ENCODE measurements at regions not wholly inside any gene's neighbourhood (a gene's known extent, or its start where the extent isn't known, plus 50 kb on each side); places are given as distances from the start of the nearest gene placed in this dataset.
A peak's percentile ranks its signal among the peaks of the same experiment; 100 is the strongest.

DNA sequence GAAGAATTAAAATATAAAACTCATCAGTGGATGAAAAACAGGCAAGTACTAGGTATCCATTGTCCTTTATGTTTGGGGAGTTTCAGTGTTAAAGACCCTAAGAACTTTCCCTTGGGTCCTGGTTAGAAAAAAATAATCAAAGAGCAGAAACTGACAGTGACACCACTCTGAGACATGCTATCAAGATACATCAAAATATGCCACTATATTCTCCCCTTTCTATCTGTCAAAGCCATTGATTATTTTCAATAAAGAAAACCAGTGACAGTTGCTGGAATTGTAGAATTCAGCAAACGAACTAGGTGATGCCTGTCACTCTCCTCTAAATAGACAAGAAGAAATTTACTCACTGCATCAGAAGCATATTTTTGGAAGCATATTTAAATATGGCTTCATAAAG lies 496.7 kb upstream of the CFAP20DC start:
- no peak for DNase-seq (ENCODE audit: low read depth, low spot score)

DNA sequence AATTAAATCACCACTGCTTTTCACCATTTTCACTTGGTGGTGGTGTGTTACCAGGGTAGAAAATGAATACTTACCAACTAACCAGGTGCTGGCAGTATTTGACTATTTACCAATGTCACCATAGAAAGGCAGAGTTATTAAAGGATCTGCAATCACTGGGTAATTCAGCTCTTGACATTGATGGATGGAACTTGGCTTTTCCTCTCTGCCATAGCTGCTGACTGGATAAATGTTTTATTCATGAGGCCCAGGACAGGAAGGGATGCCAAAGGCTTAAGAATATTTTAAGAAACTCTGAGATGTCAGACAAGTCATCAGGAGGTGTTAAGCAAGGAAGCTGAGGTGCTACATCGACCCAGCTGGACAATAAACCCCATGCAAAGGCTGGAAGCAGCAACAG lies 495.5 kb upstream of the CFAP20DC start:
- DNase-seq (ENCODE audit: low read depth, low spot score): no peak

- DNase-seq (ENCODE audit: low read depth, low spot score): no peak
Observed at GRCh38 chr3:59542276-59542675, 492.5 kb upstream of the CFAP20DC start.

GRCh38 chr3:59540696-59541095 lies 490.9 kb upstream of the CFAP20DC start:
- DNase-seq (ENCODE audit: low read depth, low spot score): no peak

DNA sequence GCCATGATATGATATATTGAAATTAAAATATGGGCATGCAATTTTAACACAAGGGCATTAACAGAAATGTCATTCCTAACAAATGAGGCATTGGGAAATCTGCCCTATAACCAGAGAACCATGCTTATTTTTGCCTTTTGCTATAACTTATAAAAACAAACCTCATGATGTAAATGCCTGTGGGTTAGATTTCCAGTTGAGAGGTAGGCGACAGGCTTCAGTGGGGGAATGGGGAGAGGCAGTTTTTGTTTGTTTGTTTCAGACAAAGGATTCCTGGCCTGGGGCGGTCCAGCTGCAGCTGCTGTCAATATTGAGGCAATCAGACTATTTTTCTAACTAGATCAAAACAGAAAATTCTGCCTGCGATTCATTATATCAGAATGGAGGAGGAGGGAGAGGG lies 490.4 kb upstream of the CFAP20DC start:
- peak; percentile 58 for DNase-seq (ENCODE audit: low read depth, low spot score)

DNA sequence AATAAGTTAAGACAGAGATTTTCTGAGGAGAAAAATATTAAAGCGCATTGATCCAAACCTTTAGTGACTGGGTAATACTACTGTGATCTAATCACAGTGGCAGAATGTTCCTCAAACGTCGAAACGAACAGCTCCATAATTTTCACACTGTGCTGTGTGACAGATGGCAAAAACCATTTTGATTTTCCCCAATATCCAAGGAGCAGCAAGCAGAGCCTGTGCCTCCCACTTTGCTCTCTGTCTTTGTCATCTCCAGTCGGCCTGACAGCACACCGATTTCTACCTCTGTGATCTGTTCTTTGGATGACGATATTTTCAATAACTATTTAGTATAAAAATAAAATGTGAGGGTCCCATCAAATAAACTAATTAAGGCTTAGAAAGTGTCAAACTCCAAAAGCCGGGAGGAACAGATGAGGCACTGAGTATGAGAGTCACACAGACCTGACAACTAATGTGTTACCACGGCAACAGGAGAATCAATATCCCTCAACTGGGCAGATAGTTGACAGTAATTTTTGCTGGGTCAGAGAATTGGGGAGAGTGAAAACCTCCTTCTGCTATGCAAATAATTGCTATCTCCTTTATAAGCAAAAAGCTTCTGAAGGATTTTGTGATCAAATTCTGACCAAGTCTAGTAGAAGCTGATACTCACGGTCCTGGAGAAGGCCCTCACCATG lies 489.1 kb upstream of the CFAP20DC start:
- no peak for DNase-seq (ENCODE audit: low read depth, low spot score)

GRCh38 chr3:59535791-59536221 lies 486.0 kb upstream of the CFAP20DC start:
- DNase-seq (ENCODE audit: low read depth, low spot score): no peak

- no peak for DNase-seq (ENCODE audit: low read depth, low spot score)
Observed at GRCh38 chr3:59531994-59532393, 482.2 kb upstream of the CFAP20DC start.

GRCh38 chr3:59531066-59531745 lies 481.4 kb upstream of the CFAP20DC start:
- no peak for DNase-seq (ENCODE audit: low read depth, low spot score)

GRCh38 chr3:59528251-59528650 lies 478.4 kb upstream of the CFAP20DC start:
- no peak for DNase-seq (ENCODE audit: low read depth, low spot score)

- no peak for DNase-seq (ENCODE audit: low read depth, low spot score)
Observed at GRCh38 chr3:59527493-59527892, 477.7 kb upstream of the CFAP20DC start.

DNA sequence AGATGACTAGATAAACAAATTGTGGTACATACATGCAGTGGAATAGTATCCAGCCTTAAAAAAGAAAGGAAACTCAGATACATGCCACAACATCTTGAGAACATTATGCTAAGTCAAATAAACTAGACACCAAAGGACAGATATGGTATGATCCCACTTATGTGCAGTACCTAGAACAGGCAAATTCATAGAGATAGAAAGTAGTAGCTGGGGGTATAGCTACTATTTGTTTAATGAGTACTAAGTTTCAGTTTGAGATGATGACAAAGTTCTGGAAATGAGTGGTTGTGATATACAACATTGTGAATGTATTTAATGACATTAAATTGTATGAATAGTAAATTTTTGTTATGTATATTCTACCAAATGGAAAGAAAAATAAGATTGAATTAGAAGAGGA lies 477.2 kb upstream of the CFAP20DC start:
- no peak for DNase-seq (ENCODE audit: low read depth, low spot score)

GRCh38 chr3:59522550-59522949 lies 472.7 kb upstream of the CFAP20DC start:
- no peak for DNase-seq (ENCODE audit: low read depth, low spot score)

GRCh38 chr3:59519094-59519493 lies 469.3 kb upstream of the CFAP20DC start:
- DNase-seq (ENCODE audit: low read depth, low spot score): no peak

- no peak for DNase-seq (ENCODE audit: low read depth, low spot score)
Observed at GRCh38 chr3:59518283-59519055, 468.6 kb upstream of the CFAP20DC start.

DNA sequence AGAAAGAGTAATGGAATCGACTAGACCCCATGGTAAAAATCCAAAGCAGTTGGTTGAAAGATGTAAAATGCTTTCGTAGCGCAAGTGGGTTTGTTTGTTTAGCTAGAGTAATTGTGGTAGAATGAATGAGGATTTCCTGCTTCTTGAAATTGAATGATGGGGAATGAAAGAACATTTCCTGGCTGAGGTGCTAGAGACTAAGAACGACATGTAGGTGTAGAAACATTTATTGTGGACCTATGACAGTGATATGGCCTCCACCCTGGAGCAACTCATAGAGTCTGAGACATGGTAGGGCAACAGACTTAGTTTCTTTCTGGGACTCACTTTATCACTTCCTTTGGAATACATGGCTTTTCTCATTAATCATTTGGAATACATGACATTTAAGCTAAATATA lies 467.6 kb upstream of the CFAP20DC start:
- DNase-seq (ENCODE audit: low read depth, low spot score): no peak

DNA sequence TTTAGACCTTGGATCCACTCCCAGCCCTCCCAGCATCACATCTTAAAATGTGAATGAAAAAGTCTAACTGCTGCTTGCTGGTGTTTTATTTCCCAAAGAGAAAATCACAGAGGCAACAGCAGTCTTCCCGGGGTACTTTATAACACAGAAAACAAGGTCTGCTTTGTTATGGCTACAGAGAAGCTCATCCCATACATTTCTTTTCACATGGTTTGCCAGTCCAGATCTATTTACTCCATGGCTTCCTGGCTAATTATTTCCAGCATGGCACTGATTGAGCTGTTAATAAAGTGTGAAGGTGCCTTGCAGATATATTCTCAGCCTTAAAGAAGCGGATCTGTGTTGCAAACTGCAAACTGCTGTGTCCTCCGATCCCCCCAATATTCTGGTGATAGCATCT lies 466.1 kb upstream of the CFAP20DC start:
- DNase-seq (ENCODE audit: low read depth, low spot score): no peak

- no peak for DNase-seq (ENCODE audit: low read depth, low spot score)
Observed at GRCh38 chr3:59514865-59515482, 465.1 kb upstream of the CFAP20DC start.

DNA sequence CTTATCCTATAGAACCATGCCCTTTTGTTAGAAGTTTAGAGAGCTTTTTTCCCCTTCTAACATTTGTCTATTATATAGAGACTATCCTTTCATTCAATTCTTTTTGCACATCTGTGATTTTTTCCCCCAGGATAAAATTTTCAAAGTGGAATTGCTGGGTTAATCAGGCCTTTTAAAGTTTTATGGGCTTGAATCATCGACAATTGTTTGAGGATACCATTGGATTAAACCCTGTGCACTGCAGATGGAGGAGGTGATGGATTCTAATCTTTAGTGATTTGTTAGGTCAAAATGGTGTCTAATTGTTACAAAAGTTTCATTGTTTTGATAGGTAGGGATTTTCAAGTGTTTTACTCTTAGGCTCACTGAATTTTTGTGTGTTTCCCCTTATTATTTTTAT lies 463.7 kb upstream of the CFAP20DC start:
- DNase-seq (ENCODE audit: low read depth, low spot score): no peak

GRCh38 chr3:59512066-59512465 lies 462.2 kb upstream of the CFAP20DC start:
- DNase-seq (ENCODE audit: low read depth, low spot score): no peak

DNA sequence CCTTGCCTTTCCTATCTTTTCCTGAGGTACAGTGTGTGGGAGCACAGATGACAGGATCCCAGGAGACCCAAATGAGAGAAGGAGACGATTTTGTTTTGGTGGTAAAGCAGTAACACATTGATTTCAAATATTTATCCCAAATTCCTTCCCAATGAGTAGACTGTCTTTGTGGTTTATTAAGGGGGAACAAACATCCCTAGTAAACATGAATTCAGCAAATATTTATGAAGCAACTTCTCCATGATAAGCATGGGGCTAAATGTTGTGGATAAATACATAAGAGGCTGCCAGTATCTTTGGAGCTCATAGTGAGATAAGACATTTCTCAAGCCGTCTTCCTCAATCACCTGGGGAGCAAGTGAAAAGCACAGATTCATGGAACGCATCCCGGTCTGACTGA lies 460.8 kb upstream of the CFAP20DC start:
- DNase-seq (ENCODE audit: low read depth, low spot score): no peak

- DNase-seq (ENCODE audit: low read depth, low spot score): no peak
Observed at GRCh38 chr3:59508273-59508672, 458.4 kb upstream of the CFAP20DC start.

Data from smooth muscle cell of the brain vasculature (primary cell).